ENCODE measurements at regions not wholly inside any gene's neighbourhood (a gene's known extent, or its start where the extent isn't known, plus 50 kb on each side); places are given as distances from the start of the nearest gene placed in this dataset.

GRCh38 chr1:191536791-191537429 is 621.4 kb upstream of the RGS18 start:
- no peak for DNase-seq
- H3K27ac Mint-ChIP-seq, result no peak overlapping the region
- H3K27me3 Mint-ChIP-seq (ENCODE audit: insufficient read depth), result no peaks in the 10 kb centered on the region
- no peak for TF ChIP-seq CTCF (IDR thresholded peaks at IDR 0.05)
- peaks cover 32% of the 10 kb centered on the region for H3K9me3 Mint-ChIP-seq
- H3K36me3 Mint-ChIP-seq (ENCODE audit: low read depth), result no peaks in the 10 kb centered on the region; the same call in 1 of the 2 replicates
- H3K4me1 Mint-ChIP-seq (ENCODE audit: low read depth), result no peaks in the 10 kb centered on the region
- no peak overlapping the region for H3K4me3 Mint-ChIP-seq

GRCh38 chr1:191541758-191542157 is 616.5 kb upstream of the RGS18 start:
- no peak overlapping the region for H3K4me3 Mint-ChIP-seq
- no peak for DNase-seq
- no peak overlapping the region for H3K27ac Mint-ChIP-seq
- H3K36me3 Mint-ChIP-seq (ENCODE audit: low read depth), result no peaks in the 10 kb centered on the region
- H3K9me3 Mint-ChIP-seq, result peaks cover 21% of the 10 kb centered on the region
- no peaks in the 10 kb centered on the region for H3K4me1 Mint-ChIP-seq (ENCODE audit: low read depth)
- no peak for TF ChIP-seq CTCF (IDR thresholded peaks at IDR 0.05)
- H3K27me3 Mint-ChIP-seq (ENCODE audit: insufficient read depth), result no peaks in the 10 kb centered on the region

- no peak for DNase-seq
Measured at GRCh38 chr1:191542444-191542843, 615.8 kb upstream of the RGS18 start.

GRCh38 chr1:191546803-191547202 is 611.5 kb upstream of the RGS18 start:
- no peak overlapping the region for H3K4me3 Mint-ChIP-seq
- no peak for DNase-seq
- H3K36me3 Mint-ChIP-seq (ENCODE audit: low read depth), result peaks cover 5% of the 10 kb centered on the region; the same call in 1 of the 2 replicates
- no peak overlapping the region for H3K27ac Mint-ChIP-seq
- H3K9me3 Mint-ChIP-seq, result peaks cover 35% of the 10 kb centered on the region
- H3K27me3 Mint-ChIP-seq (ENCODE audit: insufficient read depth), result no peaks in the 10 kb centered on the region
- H3K4me1 Mint-ChIP-seq (ENCODE audit: low read depth), result no peaks in the 10 kb centered on the region
- TF ChIP-seq CTCF (IDR thresholded peaks at IDR 0.05), result no peak

More at GRCh38 chr1:191542444-191542843, 615.8 kb upstream of the RGS18 start:
- Mint-ChIP-seq H3K27ac (no peak overlapping the region), H3K36me3 (ENCODE audit: low read depth) (no peaks in the 10 kb centered on the region), H3K27me3 (ENCODE audit: insufficient read depth) (no peaks in the 10 kb centered on the region), H3K9me3 (peaks cover 23% of the 10 kb centered on the region), H3K4me3 (no peak overlapping the region), H3K4me1 (ENCODE audit: low read depth) (no peaks in the 10 kb centered on the region)
- TF ChIP-seq CTCF (IDR thresholded peaks at IDR 0.05), result no peak

GRCh38 chr1:191551019-191551418 is 607.2 kb upstream of the RGS18 start:
- Mint-ChIP-seq H3K27me3 (ENCODE audit: insufficient read depth) (no peaks in the 10 kb centered on the region), H3K27ac (no peak overlapping the region), H3K4me1 (ENCODE audit: low read depth) (no peaks in the 10 kb centered on the region), H3K36me3 (ENCODE audit: low read depth) (peaks cover 5% of the 10 kb centered on the region; the same call in 1 of the 2 replicates), H3K9me3 (peaks cover 25% of the 10 kb centered on the region), H3K4me3 (no peak overlapping the region)
- DNase-seq, result no peak
- no peak for TF ChIP-seq CTCF (IDR thresholded peaks at IDR 0.05)
